Neutrophil (primary cell): ENCODE measurements at regions not wholly inside any gene's neighbourhood (a gene's known extent, or its start where the extent isn't known, plus 50 kb on each side); places are given as distances from the start of the nearest gene placed in this dataset.

ENCODE experiments used
- H3K27ac ChIP-seq: fragments of 200-600 bp; sonication (generic); 2 replicates; pipeline ENCODE4 v1.5.1; 2016; ENCODE audit warnings: mild to moderate bottlenecking, moderate library complexity
- H3K27me3 ChIP-seq: fragments of 200-600 bp; sonication (generic); 2 replicates; pipeline ENCODE4 v1.6.0; 2016; ENCODE audit warnings: mild to moderate bottlenecking
- H3K36me3 ChIP-seq: fragments of 200-600 bp; sonication (generic); 2 replicates; pipeline ENCODE4 v1.5.1; 2017
- H3K4me1 ChIP-seq, 2 experiments: fragments of 200-600 bp in 1 of 2; sonication (generic) in 1 of 2; 1 replicate in 1 of 2; 2 replicates in 1 of 2; pipeline versions ENCODE4 v1.5.1 to v1.6.1; 2013 to 2016; ENCODE audit warnings: low read depth in 1 of 2, low read length in 1 of 2, mild to moderate bottlenecking in 1 of 2, moderate library complexity in 1 of 2; ENCODE audit not compliant: control insufficient read depth in 1 of 2, insufficient read depth in 1 of 2
- H3K4me3 ChIP-seq, 2 experiments: fragments of 200-600 bp in 1 of 2; sonication (generic) in 1 of 2; 1 replicate in 1 of 2; 2 replicates in 1 of 2; pipeline ENCODE4 v1.5.1; 2013 to 2016; ENCODE audit warnings: low read depth in 1 of 2, low read length in 1 of 2, mild to moderate bottlenecking in 1 of 2, moderate library complexity in 1 of 2
- H3K9me3 ChIP-seq: fragments of 200-600 bp; sonication (generic); 2 replicates; pipeline ENCODE4 v1.5.1; 2016
- TF ChIP-seq, protein P1 (sequence below): fragments of 200-600 bp; sonication (generic); IDR thresholded peaks from 2 replicates; pipeline ENCODE4 v1.5.1; 2016; ENCODE audit warnings: antibody characterized with exemption

DNA sequence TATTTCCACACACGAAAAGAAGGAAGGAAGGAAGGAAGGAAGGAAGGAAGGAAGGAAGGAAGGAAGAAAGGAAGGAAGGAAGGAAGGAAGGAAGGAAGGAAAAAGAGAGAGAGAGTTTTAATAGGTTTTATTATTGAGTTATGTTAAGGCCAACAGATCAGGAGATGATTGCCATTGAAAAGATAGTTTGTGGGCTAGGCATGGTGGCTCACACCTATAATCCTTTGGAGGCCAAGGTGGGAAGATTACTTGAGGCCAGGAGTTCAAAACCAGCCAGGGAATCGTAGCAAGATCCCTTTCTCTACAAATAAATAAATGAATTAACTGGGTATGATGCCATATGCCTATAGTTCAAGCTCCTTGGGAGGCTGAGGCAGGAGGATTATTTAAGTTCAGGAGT is 877.2 kb downstream of the TLE4 start:
- Histone ChIP-seq H3K36me3 (no peaks in the 10 kb centered on the region), H3K4me3 (no peak overlapping the region), H3K27ac (no peak overlapping the region), H3K4me1 (no peaks in the 10 kb centered on the region), H3K27me3 (no peaks in the 10 kb centered on the region), H3K9me3 (no peaks in the 10 kb centered on the region)
- TF ChIP-seq, protein P1, sequence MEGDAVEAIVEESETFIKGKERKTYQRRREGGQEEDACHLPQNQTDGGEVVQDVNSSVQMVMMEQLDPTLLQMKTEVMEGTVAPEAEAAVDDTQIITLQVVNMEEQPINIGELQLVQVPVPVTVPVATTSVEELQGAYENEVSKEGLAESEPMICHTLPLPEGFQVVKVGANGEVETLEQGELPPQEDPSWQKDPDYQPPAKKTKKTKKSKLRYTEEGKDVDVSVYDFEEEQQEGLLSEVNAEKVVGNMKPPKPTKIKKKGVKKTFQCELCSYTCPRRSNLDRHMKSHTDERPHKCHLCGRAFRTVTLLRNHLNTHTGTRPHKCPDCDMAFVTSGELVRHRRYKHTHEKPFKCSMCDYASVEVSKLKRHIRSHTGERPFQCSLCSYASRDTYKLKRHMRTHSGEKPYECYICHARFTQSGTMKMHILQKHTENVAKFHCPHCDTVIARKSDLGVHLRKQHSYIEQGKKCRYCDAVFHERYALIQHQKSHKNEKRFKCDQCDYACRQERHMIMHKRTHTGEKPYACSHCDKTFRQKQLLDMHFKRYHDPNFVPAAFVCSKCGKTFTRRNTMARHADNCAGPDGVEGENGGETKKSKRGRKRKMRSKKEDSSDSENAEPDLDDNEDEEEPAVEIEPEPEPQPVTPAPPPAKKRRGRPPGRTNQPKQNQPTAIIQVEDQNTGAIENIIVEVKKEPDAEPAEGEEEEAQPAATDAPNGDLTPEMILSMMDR = no peak

DNA sequence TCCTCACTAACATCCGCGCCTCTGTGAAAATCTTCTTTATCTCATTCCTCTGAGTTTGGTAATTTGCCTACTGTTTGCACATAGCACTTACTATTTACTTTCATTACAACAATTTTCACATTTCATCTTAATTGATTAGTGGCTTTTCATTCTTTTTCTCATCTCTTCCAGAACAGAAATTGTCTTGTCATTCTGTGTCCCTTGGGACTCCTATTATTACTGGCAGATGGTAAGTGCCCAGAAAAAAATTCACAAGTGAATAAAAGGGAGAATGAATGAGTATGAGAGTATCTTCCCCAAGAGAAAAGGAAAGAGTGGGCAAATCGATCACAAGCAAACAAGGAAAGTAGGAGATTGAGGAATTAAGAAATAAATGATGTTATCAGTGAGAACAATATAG is 876.1 kb downstream of the TLE4 start:
- Histone ChIP-seq H3K4me3 (no peak overlapping the region), H3K36me3 (no peaks in the 10 kb centered on the region), H3K27ac (no peak overlapping the region), H3K27me3 (no peaks in the 10 kb centered on the region), H3K4me1 (no peaks in the 10 kb centered on the region), H3K9me3 (no peaks in the 10 kb centered on the region)
- TF ChIP-seq, protein P1 = no peak

DNA sequence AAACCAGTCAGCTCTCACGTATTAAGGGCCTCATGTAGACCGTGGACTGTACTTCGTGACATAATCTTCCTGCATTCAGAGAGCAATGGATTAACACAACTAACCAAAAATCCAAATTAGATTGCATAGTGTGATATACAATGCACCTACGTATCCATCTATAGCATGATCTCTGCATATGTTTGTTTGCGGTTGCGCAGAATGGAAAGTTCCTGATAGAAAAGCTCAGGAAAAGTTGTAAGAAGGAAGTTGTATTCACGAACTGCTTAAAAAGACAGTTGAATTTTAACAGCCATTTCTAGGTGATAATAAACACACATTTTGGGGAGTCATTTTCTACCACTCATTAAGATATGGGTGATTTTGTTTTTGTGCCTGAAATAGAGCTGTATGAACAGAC is 869.0 kb downstream of the TLE4 start:
- TF ChIP-seq, protein P1 = no peak
- H3K4me1 ChIP-seq = no peaks in the 10 kb centered on the region
- no peaks in the 10 kb centered on the region for H3K9me3 ChIP-seq
- no peaks in the 10 kb centered on the region for H3K27me3 ChIP-seq
- H3K36me3 ChIP-seq = no peaks in the 10 kb centered on the region
- no peak overlapping the region for H3K27ac ChIP-seq
- H3K4me3 ChIP-seq = no peak overlapping the region

DNA sequence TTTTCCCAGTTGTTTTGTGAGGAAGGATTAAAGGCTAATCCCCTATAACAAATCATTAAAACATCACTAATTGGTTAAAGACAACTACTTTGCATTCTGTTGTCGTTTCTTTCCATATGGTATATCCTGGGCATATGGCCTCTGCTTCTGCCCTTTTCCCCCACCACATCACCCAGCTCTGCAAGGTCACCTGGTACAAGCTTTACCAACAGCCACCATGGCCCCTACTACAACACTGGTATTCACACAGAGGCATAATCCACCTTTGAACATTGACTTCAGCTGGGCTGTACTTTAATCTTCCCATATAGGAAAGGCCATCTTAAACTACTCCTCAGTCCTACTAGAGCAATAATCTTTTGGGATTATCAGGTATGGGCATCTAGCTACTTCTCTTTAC is 866.1 kb downstream of the TLE4 start:
- Histone ChIP-seq H3K27ac (no peak overlapping the region), H3K36me3 (no peaks in the 10 kb centered on the region), H3K9me3 (no peaks in the 10 kb centered on the region), H3K27me3 (no peaks in the 10 kb centered on the region), H3K4me1 (no peaks in the 10 kb centered on the region), H3K4me3 (no peak overlapping the region)
- TF ChIP-seq, protein P1 = no peak

DNA sequence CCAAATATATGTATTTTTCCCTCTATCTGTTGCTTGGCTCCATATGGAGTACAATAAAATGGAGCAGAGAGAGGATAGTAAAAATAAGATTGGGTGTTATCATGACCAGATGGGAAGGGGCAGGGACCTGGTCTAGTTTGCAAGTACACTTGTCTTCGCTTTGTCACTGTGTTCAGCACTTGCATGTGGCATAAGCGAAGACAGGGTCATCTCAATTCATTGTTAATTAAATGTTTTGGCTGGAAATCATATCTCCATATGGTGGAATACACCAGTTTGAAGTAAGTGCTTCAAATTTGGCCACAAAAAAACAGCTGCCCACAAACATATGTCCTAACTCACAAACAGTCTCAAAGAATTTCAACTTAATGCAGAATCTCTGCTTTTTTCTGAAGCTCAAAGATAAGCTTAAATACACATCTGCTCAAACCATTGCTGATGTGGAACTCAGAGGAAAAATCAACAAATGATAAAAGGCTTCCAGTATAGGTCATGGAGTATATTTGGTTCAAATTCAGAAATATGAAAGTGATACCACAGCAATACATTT is 865.4 kb downstream of the TLE4 start:
- TF ChIP-seq, protein P1 = no peak
- no peaks in the 10 kb centered on the region for H3K27me3 ChIP-seq

DNA sequence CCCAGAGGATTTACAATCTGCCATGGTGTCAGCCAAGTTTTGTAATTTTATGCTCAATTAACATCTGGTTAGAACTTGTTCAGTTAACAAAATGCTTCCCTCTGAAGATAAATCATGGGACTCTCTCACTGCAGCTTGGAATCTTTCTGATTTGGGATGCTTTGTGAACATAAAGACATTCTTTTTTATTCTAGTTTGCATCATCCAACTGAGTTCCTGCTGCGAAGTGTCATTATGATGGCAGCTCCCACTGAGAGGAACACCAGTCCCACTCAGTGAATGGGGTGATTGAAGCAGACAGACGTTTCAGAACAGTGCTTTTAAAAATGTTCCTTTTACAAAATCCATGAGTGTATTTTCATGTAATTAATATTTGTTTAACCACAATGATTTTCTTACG is 863.8 kb downstream of the TLE4 start:
- TF ChIP-seq, protein P1 = no peak
- Histone ChIP-seq H3K27me3 (no peaks in the 10 kb centered on the region), H3K36me3 (no peaks in the 10 kb centered on the region), H3K4me1 (no peaks in the 10 kb centered on the region), H3K27ac (no peak overlapping the region), H3K9me3 (no peaks in the 10 kb centered on the region), H3K4me3 (no peak overlapping the region)

More for the DNA sequence above, 865.4 kb downstream of the TLE4 start:
- Histone ChIP-seq H3K36me3 (no peaks in the 10 kb centered on the region), H3K9me3 (no peaks in the 10 kb centered on the region), H3K27ac (no peak overlapping the region), H3K4me3 (no peak overlapping the region), H3K4me1 (no peaks in the 10 kb centered on the region)
